NCI-H345 treated with DMSO at 0.1 percent for 48 hours (cell line): ENCODE measurements at regions not wholly inside any gene's neighbourhood (a gene's known extent, or its start where the extent isn't known, plus 50 kb on each side); places are given as distances from the start of the nearest gene placed in this dataset.

Experiments used
- DNase-seq: peaks from one replicate; lab custom pipeline; 2025; ENCODE audit not compliant: unreplicated experiment; lab: John Stamatoyannopoulos, UW

DNA sequence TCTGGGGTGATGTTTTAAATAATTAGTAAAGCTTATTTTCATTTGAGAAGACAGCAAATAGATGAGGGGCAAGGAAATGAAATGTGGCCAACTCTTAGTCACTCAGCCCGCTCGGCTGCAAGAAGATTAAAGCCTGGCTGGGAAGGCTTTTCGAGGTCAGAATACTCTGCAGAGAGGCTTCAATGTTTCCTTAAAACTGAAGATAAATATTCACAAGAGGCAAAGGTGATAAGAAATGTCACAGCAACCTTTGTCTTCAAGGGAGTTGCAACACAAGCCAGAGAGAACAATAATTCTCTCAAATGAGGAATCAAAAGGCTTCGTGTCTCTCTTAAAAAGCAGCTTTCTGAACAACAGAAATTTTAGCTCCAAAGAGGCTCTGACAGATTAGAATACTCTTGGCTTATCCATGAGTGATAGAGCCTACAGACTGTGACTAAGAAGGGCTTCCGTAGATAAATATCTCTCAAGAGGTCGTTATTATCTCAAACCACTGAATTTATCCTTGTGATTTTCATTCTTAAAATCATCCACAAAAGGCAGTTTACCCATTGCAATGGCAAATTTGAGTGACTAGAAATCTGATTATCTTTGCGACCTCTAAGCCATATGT is 92.5 kb downstream of the KLF6 start:
- DNase-seq, result no peak

DNA sequence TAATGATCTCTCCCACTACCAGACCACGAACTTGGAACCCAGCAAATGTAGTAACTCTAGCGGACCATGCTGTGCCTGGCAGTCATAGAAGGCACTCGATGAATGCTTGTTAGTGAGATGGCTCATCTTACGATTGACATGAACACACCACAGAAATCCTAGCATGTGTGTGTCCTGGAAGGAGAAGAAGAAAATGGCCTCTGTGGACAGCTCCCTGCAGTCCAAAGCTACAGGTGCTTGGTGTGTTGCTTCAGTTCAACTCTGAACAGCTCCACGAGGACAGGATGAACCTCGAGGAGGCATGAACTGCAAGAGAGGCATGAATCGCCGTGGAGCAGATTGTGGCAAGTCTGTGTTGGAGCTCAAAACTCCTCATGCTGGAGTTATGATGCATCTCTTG is 93.5 kb downstream of the KLF6 start:
- DNase-seq, result no peak

DNA sequence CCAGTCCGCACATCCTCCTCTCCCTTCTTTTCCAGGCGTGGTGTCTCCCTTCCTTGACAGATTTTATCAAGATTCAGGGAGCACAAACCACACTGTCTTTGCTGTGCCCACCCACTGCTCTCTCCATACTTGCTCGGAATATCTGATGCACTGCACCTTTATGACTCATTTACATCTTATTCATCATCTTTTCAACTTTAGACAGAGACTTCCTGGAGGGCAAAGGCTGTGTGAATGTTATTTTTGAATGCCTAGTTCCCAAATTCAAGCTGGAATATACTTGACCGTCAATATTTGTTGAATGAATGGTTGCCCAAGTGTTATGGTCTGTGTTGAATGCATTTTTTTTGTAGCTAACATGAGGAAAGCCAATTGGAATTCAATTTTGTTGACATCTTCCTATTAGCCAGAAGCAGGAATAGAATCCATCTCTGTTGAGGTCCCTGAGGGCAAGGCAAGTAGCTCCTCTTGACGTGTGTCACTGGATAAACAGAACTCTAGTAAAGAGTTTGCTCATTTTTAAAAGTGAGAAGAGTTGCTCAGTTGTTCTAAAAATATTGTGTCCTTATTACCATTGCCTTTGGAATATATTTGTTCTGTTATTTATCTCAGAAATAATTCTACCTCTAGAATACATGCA is 95.0 kb downstream of the KLF6 start:
- no peak for DNase-seq

DNA sequence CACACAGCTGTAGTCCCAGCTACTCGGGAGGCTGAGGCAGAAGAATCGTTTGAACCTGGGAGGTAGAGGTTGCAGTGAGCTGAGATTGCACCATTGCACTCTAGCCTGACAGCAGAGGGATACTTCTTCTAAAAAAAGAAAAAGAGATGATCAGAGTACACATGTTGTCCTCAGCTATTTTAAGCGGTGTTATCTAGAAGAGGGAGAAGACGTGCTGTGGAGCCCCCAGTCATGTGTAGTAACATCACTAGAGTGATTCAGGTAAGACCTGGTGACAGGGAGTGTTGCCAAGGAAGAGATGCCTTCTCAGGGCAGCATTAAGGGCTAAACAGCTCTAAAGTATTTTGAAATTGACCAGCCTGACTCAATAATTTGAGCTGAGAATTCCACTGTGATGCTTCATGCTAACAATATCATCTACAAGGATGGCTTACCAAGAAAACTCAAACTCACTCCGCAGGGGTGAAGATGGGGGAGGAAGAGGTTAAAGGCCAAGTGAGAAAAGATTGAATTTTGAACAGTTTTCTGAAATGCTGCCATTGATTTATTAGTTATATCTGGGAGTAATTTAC is 97.4 kb downstream of the KLF6 start:
- DNase-seq, result no peak

DNA sequence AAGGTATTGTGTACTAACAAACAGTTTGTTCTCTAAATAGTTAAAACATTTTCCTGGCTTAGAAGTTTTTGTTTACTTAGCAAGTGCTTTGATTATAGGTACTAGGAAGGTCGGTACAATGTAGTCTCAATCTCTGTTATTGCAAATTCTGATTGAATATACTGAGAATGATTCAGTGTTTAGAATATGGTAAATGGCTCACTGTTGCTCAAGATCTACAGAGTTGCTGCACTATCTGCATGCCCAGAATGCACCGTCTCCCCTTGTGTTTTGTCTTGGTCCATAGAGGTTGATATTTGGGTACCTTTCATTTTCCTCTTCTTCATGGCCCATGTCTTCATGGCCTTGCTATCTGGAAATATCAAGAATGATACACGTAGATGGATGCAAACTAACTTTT is 99.6 kb downstream of the KLF6 start:
- DNase-seq, result no peak

DNA sequence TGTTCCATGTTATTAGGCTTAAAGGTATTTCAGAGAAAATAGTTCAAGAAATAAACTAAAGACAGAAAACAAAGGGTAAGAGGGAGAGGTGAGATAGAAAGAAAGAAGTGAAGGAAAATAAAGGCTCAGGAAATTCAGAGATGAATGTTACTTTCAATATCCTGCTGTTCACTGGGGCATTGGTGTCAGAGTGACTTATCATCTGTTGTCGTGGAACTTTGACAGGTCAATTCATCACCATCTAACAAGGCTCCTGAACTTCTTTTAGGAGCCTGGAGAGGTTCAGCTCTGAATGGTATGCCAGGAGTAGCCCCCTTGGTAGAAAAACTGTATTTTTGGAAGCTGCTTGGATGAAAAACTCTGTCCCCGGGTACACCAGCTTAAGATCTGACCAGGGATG is 100.1 kb downstream of the KLF6 start:
- no peak for DNase-seq

DNA sequence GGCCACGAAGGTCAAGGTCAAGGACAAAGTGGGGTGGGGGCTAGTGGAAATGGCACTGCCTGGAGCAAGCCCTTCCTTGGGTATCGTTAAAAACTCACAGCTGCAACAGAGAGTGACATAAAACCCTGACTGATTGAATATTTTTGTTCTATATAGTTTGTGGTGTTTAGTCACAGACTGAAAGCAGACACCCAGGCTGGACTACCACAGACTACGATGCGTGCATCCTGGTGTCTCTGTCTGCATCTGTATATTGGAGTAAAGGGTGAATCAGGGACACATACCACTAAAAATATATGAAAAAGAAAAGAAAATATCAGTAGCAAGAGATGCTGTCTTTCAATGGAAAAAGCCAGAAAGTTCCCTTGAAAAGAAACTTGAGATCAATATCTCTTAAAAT is 101.4 kb downstream of the KLF6 start:
- no peak for DNase-seq

DNA sequence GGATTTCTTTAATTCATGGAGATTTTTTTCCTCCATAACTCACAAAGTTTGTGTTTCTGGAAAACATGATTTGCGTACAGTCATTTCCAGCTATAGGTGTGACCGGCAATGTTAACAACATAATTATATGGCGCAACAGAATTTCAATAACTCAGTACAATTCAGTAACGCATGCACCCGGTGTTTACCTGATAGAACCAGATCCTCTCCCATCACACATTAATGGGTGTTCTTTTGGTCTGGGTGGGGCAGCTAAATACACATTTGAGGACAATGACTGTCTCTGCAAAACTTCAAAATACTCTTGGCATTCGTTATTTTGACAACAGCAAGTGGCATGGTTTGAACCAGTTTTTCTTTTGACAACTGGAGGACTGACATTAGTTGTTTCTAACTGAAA is 102.3 kb downstream of the KLF6 start:
- no peak for DNase-seq

DNA sequence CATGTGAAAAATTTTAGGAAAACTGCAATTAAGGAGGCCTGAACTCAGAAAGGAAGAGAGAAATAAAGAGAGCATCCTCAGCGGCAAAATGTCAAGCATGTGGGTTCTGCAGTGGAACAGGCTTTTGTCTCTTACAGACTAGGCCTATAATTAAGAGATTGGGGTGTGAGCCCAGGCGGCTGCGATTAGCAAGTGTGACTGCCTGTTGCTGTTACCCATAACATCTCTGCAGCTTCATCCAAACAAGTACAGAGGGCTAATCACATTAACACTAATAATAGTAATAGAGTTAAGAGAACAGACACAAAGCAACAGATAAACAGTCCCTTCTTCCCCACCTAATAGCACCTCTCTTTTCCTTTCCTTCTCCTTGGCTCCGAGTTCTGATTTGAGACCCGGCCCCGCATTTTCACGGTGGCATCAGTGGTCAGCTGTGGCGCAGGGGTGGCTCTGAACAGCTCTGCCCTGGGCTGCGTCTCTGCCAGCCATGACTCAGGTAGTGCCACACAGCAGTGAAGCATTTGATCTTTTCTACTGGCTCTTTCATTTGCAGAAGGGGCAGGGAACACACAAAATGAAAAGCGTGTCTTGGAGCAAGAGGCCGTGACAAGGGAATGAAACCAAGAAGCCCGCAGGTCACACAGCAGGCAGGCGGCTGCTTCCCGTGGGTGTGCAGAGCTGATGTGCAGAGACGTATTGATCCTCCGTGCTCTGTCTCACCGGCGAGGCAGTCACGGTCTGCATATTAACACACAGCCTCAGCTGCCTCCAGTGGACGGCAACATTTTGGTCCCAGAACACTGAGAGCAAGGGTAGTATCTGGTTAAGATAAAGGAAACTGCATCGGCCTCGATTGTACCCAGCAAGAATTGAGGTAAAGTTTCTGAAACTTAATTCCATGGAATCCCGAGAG is 103.1 kb downstream of the KLF6 start:
- DNase-seq, result no peak

DNA sequence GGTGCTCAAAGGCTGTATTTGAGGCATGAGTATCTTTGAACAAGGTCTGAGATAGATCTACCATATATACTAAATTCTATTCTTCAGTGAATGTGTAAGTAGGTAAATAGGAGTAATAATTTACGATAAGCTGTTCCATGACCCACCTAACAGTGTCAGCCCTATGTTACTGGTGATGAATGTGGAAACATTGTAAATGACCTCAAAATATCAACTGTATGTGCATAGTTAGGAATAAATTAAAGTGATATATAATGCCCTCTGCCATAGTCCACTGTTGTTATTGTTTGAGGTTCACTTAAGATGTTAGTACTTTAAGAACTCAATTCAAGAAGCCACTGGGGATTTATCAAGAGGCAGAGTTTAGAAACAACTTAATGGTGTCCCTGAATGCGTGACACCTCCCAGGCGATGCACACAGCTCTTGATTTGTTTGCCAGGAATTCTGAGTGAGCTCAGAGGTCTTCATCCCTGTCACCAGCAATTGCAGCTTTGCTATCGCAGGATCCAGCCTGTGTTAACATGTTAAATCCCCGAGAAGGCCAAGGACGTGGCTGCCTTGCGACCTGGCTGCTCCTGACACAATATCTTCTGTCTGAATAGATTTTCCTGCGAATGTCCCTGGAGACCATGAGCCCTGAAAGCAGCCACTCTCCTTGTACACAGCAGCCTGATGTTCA is 104.9 kb downstream of the KLF6 start:
- DNase-seq, result no peak

DNA sequence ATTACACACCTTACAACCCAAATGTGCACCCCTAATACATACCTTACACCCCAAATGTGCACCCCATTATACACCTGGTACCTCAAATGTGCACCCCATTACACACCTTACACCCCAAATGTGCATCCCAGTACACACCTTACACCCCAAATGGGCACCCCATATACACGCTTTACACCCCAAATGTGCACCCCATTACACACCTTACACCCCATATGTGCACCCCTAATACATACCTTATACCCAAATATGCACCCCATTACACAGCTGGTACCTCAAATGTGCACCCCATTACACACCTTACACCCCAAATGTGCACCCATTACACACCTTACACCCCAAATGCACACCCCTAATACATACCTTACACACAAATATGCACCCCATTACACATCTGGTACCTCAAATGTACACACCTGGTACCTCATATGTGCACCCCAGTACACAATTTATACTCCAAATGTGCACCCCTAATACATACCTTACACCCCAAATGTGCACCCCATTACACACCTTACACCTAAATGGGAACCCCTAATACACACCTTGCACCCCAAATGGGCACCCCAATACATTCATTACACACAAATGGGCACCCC is 106.3 kb downstream of the KLF6 start:
- DNase-seq, result no peak

DNA sequence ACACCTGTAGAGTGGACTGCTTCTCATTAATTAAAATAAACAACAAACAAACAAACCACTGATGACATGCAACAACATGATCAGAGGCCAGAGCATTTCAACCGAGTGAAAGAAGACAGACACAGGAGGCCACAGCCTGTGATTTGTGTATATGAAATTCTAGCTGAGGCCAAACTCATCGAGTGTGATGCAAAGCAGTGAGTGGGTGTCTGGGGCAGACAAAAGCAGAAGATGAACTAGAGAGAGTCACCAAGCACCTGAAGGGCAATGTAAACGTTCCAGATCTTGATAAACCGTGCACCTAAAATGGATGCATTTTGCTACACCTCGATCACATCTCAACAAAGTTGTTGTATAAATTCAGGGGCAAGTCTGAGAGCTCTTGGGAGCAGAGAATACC is 108.4 kb downstream of the KLF6 start:
- no peak for DNase-seq

DNA sequence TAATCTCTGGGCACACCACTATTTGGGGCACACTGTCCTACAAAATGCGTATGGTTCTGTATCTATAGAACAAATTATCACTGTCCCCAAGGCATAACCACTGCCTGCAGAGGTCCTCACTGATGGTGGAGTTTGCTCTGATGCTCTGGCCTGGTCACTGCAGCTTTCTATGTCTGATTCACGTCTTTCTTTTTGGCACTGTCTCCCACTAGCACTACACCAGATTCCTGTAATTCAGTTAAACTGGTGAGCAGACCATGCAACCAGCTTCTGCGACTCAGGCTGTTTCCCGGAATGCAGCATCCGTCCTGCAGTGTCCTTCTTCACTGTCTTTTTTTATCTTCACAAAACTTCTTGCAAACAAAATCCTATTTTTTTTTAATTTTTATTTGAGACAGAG is 112.8 kb downstream of the KLF6 start:
- DNase-seq, result no peak

DNA sequence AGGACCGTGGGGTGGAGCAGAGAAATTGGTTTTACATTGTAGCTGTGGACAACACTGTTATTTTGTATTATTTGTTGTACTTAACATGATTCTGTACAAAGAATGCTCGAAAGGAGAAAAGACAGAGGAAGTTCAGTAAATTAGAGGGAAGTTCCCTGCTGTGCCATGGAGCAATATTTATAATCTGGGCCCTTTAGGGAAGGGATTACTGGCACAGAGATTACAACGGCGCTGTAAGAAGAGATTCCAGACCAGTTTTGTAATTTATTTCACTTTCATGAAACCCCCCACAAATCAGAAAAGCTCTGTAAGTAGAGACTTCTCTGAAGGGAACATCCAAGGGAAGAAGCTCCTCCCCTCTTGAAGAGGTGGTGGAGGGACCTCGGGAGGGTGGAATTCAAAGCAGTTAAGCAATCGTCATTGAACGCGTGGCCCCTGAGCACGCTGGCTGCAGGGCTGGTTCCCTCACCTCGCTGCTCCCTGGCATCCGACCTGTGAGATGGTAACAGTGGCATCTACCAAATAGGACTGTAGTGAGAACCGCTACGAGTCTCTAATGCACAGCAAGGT is 113.5 kb downstream of the KLF6 start:
- DNase-seq, result no peak

DNA sequence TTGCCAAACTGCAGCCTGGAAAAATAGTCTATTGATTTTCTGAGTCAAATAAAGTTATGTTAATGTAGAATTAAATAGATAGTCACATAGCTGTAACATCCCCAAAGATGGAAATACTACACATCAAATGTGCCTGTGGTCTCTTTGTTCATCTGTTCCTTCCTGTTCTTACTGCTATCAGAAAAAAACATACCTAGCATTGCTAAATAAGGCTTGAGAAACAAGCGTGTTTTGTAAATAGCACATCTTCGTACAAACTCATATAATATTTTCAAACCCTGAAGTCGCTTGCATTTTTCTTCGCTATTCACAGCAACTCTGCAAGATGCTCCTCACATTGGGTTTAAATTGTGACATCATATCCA is 116.1 kb downstream of the KLF6 start:
- DNase-seq, result no peak

DNA sequence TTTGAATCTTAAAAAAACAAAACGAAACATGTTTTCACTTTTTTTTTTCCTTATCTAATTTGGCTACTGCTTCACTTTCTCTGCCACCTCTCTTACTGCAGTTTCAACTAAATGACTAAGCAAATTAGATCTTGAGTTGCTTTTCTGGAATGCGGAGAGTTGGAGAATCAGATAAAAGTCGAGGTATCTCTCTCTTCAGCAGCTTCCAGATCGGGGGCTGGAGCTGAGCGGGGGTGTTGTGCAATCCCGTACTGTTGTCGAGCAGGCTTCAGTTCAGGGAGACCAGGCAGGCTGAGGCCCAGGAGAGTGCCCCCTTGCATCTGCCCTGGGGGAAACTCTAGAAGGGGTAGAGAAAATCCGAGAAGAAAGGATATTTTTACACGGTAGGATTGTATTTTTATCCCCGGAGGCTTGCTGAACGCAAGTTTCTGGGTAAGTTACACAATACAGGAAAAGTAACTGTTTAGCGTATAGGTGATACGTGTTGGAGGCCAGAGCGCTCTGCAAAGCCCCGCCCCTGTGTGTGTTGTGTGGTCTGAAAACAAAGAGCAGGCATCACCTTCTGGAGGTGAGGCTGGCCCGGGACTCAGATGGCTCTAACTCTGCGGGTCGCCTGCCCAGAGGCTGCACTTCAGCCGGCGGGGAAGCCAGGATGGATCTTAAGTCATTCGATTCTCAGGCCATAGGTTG is 116.6 kb downstream of the KLF6 start:
- no peak for DNase-seq

DNA sequence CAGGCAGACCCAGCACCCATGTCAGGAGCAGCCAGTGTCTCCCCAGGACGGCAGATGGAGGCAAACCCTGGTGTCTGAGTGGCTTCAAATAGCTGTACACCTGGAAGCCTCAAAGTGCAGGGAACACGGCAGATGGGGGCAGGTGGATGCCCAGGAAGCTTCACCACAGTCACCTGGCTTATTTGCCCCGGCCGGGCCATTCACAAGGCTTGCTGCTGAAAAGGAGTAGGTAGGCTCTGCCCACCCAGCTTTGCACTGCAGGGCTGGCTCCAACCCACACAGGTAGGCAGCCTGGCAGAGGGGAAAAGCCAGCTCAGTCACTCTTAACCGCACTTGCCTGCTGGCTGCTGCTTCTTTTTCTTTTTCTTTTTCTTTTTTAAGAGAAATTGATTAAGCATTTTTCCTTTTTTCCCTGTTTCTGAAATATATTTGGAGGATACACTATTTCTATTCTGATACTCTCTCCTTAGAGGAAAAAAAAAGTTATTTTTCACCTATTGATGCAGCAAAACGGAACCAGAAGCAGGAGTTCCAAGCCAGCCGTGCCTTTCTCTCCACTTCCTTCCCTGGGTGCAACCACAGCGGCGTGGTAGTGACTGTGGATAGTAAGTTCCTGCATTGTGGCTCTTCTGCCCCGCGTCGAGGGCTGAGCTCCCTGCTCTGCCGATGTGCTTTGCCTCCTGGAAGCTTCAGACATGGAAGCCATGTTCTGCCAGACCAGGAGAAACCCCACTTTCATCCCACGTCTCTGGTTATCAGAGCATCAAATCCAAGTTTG is 118.3 kb downstream of the KLF6 start:
- DNase-seq, result no peak

DNA sequence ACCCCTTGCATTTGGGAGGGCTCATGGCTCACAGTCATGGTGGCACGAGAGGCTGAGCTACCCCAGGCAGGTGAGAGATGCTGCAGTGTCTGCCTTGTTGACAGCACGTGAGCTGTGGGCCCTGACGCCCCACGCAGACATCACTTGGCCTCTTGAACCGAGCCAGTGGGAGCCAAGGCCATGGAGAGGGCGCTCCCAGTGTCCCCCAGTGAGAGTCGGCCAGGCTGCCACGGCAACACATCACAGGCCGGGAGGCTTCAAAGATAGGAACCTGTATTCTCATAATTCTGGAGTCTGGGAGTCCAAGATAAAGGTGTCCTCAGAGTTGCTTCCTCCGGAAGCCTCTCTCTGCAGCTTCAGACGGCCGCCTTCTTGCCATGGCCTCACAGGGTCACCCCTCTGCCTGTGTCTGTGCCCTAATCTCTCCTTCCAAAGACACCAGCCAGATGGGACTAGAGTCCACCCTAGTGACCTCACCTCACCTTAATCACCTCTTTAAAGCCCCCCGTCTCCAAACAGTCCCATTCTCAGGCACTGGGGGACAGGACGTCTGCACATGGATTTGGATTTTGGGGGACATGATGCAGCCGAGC is 119.6 kb downstream of the KLF6 start:
- DNase-seq, result no peak

DNA sequence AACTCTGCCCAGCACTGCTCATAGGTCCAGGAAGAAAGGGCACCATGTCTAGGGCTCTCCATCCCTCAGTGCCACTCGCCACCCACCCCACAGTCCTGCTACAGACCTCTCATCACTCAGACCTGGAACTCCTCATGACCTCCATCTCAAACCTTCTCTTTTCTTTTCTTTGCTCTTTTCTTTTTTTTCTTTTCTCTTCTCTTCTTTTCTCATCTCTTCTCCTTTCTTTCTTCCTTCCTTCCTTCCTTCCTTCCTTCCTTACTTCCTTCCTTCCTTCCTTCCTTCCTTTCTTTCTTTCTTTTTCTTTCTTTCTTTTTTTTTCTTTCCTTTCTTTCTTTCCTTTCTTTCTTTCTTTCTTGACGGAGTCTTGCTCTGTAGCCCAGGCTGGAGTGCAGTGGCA is 122.2 kb downstream of the KLF6 start:
- DNase-seq, result no peak
